Activated CD4-positive, alpha-beta T cell treated with anti-CD3 and anti-CD28 coated beads, Interleukin-2, amount 50 U/mL, for 48 hours (primary cell): ENCODE measurements at regions not wholly inside any gene's neighbourhood (a gene's known extent, or its start where the extent isn't known, plus 50 kb on each side); places are given as distances from the start of the nearest gene placed in this dataset.

Experiments
- DNase-seq, 2 experiments: peaks; one replicate each; pipeline ENCODE4 v3.0.0-alpha.2; 2020

DNA sequence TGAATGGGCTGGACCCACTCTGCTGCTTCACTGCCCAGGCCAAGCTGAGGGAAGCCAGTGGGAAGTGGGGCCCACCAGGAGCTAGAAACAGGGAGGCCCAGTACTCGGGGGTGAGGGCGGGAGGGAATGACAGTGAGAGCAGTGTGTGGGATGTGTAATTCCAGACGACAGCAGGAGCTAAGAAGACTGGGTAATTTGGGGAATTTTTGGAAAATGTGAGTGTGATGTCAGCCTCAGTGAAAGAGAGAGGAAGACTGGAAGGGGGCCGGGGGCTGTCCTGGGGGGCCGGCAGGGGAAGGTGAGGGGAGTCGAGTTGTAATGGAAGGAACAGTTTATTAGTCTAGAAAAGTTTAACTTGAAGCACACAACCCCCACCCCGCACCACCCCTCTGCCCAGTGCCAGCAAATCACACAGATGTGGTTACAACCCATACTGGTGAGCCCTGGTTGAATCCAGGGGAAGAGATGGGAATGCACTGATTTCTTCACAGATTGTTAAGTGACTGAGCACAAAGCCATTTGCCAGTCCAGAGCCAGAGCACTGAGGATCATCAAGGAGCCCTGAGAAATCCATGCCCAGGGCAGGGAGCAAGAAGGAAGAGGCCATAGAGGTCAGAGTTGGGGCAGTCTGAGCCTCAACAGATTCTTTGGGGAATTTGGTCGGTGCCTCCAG, 76.7 kb upstream of the PKDCC start:
- DNase-seq, result no peak

DNA sequence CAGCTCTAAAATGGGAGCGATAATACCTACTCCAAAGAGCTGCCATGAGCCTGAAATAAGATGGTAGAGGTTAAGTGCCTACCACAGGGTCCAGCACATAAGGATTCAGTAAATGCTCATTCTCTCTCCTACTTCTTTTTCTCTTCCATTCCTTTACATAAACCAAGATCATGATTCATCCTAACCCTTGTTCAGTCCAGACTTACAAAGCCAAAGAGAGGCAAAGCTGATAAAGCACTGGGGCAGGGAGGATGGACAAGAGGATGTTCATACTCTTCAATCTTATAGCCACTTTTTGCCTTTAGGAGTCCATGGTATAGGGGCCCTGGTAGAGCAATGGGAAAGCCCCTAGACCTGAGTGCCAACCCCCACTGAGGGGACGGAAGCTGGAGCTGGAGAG, 75.6 kb upstream of the PKDCC start:
- no peak for DNase-seq

DNA sequence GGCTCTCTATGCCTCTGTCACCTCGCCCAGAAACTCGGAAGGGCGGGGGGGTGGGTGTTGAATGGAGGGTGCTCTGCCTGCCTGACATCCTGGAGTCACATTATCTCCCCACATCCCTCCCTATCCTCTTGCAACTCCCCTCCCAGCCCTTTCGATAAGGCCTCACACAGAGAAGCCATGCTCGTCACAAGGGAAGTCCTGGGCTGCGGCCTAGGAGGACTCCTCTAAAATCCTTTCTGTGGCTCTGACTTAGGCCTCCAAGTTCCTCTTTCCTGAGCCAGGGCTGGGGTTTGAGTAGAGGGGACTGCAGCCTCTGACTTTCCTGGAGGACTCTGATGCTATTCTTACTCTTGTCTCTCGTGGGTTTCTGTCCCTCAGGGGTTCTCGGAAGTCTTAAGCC, 75.0 kb upstream of the PKDCC start:
- no peak for DNase-seq

DNA sequence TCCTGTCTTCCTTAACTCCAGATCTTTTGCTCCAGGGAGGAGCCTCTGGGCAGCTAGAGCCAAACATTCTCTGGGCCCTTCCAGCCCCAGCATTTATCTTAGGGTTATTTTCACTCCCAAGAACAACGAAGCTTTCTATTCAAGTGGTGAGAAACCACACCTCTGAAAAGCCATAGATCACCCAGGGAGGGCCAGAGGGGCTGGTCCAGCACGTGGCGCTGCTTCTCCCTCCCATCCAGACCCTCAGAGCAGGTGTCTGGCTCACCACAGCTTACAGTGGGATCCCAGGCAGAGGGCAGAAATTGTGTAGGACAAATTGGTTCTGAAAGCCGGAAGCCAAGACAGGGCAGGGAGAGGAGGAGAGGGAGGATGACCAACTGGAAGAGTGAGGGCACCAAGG, 74.0 kb upstream of the PKDCC start:
- DNase-seq, result no peak

DNA sequence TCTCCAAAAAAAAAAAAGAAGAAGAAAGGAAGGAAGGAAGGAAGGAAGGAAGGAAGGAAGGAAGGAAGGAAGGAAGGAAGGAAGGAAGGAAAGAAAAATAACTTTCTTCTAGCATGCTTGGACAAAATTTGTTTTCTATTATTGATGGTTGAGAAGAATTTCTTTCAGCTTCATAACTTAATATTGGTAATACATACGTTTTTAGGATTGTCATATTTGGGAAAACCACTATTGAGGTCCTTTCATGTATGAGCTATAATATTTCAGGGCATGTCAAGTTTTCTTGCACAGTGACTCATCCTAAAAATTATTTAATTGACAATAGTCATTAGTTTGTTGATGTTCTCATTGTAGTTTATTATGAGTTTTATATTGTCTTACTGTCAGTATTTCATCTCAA, 66.4 kb upstream of the PKDCC start:
- DNase-seq, result no peak

DNA sequence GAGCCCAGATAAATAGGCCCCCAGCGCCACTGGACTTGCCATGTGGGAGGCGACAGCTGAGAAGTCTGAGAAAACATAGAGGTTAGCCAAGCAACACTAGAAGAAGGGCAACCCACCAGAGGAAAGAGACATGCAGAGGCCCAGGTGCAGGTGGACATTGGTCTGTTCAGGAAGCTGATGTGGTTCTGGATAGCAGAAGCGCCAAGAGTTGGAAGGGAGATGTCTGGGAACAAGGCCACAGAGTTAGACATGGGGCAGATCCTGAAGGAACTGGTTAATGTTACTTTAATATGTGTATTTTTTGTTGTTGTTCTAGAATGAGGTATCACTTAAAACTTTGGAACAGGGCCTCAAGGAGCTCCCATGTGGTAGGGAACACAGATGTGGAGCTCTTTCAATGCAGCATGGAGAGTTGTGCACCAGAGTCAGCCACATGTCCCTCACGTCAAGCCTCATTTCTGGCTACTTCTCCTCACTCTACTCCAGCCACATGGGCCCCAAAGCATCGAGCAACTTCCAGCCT, 62.2 kb upstream of the PKDCC start:
- DNase-seq, result no peak

DNA sequence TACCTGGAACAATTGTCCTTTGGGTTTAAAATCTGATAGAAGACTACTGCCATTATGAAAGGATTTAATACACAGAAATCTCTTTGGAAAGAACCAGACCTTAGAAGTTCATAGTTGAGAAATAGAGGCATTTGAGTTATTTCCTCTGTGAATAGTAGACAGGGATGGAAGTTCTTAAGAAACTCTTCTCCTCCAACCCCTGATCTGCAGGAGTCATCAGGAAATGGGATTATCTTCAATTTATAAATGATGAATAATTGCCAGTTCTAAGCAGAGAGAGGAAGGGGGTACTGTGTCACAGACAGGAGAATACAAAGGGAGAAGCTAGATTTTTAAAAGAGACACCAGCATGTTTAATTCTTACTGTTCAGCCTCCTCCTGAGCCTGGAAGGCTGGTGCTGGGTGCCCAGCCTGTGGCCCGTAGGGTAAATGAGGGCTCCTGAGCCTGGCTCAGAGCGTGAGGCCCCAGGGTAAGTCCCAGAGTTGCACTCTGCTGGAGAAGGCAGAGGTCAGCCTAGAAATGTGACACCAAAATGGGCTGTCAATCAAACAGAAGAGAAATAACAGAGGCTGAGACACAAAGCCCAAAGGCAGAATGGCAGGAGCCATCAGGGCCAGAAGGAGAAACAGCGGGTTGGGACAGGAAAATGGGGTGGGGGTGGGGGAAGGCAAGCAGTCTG, 58.2 kb upstream of the PKDCC start:
- DNase-seq, result no peak

DNA sequence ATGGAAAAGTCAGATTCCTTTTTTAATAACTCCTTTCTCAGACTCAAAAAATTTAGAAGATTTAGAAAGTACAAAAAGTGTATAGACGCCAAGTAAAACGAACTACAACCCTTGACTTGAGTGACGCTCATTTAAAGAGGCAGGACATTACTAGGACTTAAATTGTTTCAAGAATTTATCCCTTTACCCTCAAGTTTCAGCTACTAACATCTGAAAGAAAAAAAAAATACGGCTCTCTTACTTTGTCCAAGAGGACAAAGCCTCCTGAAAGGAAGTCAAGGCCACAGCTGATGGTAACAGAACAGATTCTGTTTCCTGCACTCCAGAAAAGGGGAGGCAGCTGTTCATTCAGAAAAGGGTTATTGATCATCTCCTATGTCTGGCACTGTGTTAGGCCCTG, 57.6 kb upstream of the PKDCC start:
- DNase-seq, result no peak

DNA sequence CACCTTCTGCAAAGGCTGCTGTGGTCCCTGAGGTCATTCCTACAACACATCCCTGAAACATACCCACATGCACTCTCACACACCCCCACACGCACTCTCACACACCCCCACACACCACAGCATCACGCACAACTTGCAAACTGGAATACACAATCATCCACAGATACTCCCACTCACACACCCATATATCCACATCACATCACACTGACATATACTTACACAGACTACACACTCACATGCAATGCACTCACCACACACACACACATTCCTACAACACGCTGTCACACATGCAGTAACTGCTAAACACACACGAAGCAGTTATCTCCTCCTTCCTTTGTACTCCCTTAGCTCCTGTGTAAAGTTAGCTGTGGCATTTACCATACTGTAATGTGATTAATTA, 57.1 kb upstream of the PKDCC start:
- DNase-seq, result no peak

DNA sequence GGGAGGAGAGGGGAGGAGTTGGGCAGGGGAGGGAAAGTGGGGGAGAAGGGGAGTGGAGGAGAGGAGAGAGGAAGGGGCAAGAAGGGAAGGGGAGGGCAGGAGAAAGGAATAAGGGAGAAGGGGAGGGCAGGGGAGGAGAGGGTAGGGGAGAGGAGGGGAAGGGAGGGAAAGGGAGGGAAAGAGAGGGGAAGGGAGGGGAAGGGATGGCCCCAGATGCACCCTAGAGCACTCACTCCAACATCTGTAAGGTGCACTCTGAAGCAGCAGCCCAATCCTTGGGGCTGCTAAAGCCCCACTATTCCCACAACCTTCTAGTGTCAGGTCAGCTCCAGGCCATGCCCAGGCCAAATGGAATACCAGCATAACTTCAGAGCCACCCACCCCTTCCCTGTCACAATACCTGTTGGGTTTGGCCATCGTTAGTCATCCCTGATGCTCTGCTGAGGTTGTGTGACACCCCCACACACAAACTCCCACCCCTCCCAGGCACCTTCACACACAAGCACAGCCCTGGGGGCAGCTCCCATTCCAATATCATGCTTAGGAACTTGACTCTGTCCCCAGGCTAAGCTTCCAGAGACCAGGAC, 55.7 kb upstream of the PKDCC start:
- no peak for DNase-seq

DNA sequence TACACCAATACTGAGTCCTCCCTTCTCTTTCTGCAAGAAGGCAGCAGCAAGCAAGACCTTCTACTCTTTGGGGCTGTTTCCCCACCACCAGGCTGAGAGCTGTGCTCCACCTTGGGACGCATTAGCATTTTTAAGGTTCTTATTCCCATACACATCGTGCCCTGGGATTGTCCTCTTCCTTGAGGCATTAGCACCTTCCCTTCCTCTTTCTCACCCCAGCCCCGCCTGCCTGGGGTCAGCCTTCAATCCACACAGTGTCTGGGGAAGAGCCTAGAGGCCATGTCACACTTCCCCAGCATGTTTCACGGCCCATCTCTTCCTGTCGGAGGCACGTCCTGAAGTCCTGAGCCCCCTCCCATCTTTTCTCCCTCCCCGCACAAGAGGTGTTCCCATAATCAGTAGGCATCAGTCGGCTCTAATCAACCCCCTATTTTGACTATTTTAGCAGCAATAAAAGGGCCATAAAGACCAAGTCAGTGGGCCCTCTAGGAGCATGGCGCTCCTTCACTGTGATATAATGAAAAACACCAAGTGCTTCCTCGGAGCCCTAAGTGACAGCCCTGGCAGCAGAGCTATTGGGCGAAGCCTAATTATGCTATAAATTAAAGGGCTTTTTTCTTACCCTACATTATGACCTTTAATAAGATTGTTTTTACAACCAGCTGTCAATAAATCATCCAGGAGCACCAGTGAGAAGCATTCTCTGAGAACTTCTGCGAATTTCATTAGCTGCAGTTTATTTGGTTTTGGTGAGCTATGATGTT, 55.0 kb upstream of the PKDCC start:
- no peak for DNase-seq

DNA sequence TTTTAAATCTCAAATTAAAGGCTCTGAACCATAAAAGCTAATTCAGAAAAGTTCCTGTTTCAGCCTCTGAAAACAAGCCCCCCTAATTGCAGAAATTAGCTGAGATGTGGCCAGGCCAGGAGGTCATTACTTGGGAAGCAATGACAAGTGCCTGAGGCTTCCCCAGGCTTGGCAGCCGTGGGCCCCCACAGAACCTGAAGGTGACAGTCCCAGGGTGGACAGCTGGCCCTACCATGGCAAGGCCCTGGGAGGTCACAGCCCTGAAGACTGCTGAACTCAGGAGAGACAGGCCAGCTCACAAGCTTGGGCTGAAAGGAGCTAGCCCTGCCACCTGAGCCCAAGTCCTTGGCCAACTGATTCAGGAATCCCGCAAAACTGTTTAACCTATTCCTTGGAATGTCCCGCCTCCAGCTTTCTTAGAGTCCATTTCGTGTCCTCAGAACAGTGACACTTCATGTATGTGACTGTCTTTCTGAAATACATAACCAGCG, 54.3 kb upstream of the PKDCC start:
- DNase-seq, result no peak

DNA sequence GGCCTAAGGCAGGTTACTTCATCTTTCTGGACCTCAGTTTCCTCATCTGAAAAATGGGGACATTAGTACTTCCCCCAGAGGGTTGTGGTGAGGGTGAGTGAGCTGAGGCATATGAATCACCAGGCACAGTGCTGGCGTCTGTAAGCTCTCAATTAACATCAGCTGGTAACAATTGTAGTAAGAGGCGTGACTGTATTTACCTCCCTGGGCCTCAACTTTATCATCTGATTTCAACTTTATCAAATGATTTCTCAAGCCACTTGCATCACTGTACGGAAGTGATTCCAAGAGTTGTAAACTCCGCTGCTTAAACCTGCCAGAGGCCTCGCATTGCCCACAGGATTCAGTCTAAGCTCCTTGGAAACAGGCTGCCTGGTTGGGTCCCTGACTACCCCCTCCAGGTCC, 53.6 kb upstream of the PKDCC start:
- no peak for DNase-seq

DNA sequence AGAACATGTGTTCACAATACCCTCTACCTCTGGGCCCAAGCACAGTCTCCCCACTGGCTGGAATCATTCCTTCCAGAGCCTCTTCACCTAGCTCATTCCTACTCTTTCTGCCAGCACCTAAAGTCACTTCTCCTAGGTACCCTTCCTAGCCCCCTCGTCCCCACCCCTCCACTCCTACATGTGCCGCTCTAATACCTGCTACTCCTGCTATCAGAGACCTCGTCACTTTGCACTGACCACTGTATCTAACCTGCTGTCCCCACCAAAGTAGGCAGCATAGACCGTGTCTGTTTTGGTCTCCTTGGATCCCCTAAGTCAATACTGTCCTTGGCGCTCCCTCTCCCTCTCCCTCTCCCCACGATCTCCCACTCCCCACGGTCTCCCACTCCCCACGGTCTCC, 53.2 kb upstream of the PKDCC start:
- no peak for DNase-seq

DNA sequence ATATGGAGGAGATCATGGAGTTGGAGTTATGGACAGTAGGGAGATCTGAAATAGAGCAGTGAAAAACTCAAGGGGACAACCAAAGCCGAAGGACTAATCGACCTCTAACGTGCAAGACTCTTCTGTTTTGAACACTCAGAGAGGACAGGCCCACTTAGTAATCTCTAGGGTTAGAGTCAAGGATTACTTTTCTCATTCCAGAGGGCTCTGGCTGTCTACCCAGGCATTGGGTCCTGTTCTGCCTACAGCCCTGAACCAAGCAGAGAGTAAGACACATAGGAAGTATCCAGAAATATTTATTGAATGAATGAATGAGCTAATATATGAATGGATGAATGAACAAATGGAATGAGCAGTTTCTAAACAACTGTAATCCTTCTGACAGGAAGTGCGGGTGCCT, 50.3 kb upstream of the PKDCC start:
- DNase-seq, result no peak
